Thymus (tissue), 11 donors: ENCODE measurements at regions not wholly inside any gene's neighbourhood (a gene's known extent, or its start where the extent isn't known, plus 50 kb on each side); places are given as distances from the start of the nearest gene placed in this dataset.

Experiments
- DNase-seq, 9 donors: peaks; one replicate each; pipeline ENCODE4 v3.0.0-alpha.2; 2013; ENCODE audit warnings: low spot score in 9 of 9, low read depth in 6 of 9, missing footprints in 1 of 9
- H3K27ac ChIP-seq, 2 donors: one replicate each; pipeline ENCODE4 v1.5.1; 2013; ENCODE audit warnings: control low read depth in 1 of 2, low read depth in 1 of 2, low read length in 1 of 2, mild to moderate bottlenecking in 1 of 2, moderate library complexity in 1 of 2
- H3K27me3 ChIP-seq, 2 donors: one replicate each; pipeline ENCODE4 v1.5.1; 2013; ENCODE audit warnings: low read length in 1 of 2; ENCODE audit not compliant: control insufficient read depth in 2 of 2, insufficient read depth in 1 of 2
- H3K36me3 ChIP-seq, 2 donors: one replicate each; pipeline ENCODE4 v1.5.1; 2013; ENCODE audit warnings: low read length in 1 of 2, mild to moderate bottlenecking in 1 of 2, moderate library complexity in 1 of 2; ENCODE audit not compliant: control insufficient read depth in 2 of 2, insufficient read depth in 2 of 2
- H3K4me1 ChIP-seq, 2 donors: one replicate each; pipeline ENCODE4 v1.5.1; 2013; ENCODE audit warnings: low read length in 2 of 2; ENCODE audit not compliant: control insufficient read depth in 2 of 2, insufficient read depth in 2 of 2
- H3K4me3 ChIP-seq, 2 donors: one replicate each; pipeline ENCODE4 v1.5.1; 2013; ENCODE audit warnings: low read length in 2 of 2, control low read depth in 1 of 2, mild to moderate bottlenecking in 1 of 2
- H3K9me3 ChIP-seq, 2 donors: one replicate each; pipeline ENCODE4 v1.5.1; 2013; ENCODE audit warnings: low read length in 1 of 2, mild to moderate bottlenecking in 1 of 2; ENCODE audit not compliant: control insufficient read depth in 2 of 2, insufficient read depth in 1 of 2
- WGBS: extraction: QIAGEN DNeasy Blood & Tissue Kit; methylation state at CpG from one replicate; pipeline ENCODE4 v1.1.7; 2013; 5-methylcytosine and 5-hydroxymethylcytosine counted together
- donor health status: healthy.

DNA sequence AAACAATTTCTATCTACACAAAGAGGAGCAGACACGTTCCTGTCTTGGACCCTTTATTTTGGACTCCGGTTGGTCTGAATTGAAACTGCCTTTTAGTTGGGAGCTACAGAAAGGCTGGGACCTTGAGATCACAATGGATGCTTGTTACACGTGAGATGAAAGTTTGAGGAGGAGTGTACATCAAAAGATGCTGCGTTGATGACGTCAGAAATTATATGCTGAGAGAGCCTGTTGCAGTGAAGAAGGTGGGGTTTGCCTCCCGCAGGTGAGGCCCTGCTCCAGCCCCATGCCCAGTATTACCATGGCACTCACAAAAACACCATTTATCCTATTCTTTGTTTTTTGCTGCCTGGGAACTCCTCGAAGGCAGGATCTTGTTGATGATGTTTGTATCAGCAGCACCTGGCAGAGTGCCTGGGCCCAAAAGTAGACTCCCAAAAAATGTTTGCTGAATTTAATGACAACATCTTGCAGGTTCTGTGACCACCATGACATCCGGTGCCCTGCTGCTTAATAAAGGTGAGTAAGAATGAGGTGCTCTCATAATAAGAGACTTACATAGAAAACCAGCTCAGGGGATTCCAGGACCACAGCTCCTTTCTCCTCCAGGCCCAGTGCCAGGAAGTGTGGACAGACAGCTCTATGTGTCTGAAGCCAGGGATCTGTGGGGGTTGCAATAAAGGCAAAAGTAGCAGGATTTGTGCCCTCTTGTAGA, 136.1 kb upstream of the UBE2E1 start:
- Histone ChIP-seq H3K4me1 (peaks cover 0 to 5% of the 10 kb centered on the region in 2 donors), H3K36me3 (no peaks in the 10 kb centered on the region), H3K27me3 (peaks cover 0 to 14% of the 10 kb centered on the region in 2 donors), H3K4me3 (no peak overlapping the region), H3K9me3 (no peaks in the 10 kb centered on the region), H3K27ac (no peak overlapping the region)
- DNase-seq = no peak
- 81% methylated on average over 8 of the region's 8 CpGs for WGBS

DNA sequence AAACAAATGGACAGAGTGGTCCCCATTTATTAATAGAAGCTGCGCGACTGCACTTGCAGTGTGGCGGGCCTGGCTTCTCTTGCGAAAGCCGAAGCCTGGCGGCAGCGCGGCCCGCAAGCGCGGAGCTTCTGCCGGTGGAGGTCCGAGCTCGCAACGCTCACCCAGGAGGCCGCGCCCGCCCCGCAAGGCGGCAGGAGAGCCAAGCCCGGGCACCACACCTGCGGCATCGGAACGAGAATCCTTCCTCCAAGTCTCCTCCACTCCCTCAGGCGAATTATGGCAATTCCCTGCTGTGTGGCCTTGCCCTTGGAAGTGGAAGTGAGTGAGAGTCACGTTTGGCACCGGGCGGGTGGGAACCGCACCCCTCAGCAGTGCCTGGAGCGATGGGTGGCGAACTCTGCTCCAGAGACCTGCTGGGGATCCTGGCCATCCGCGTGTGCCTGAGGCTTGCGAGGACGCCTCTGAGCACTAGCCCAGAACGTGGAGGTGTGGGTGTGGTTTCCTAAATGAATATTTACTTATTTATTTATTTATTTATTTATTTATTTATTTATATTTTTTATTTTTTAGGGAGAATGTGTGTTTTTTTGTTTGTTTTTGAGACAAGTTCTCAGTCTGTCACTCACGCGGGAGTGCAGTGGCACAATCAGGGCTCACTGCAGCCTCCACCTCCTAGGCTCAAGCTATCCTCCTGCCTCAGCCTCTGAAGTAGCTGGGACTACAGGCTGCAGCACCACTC, 133.7 kb upstream of the UBE2E1 start:
- H3K27me3 ChIP-seq = peaks cover 0 to 14% of the 10 kb centered on the region in 2 donors
- peaks cover 0 to 5% of the 10 kb centered on the region in 2 donors for H3K4me1 ChIP-seq
- H3K27ac ChIP-seq = no peak overlapping the region
- H3K36me3 ChIP-seq = no peaks in the 10 kb centered on the region
- H3K9me3 ChIP-seq = no peaks in the 10 kb centered on the region
- 56% methylated on average over 38 of the region's 38 CpGs for WGBS
- H3K4me3 ChIP-seq = peak overlapping the region in 1 of 2 donors; percentile 4
- peak in 1 of 9 donors; percentile 37 for DNase-seq

DNA sequence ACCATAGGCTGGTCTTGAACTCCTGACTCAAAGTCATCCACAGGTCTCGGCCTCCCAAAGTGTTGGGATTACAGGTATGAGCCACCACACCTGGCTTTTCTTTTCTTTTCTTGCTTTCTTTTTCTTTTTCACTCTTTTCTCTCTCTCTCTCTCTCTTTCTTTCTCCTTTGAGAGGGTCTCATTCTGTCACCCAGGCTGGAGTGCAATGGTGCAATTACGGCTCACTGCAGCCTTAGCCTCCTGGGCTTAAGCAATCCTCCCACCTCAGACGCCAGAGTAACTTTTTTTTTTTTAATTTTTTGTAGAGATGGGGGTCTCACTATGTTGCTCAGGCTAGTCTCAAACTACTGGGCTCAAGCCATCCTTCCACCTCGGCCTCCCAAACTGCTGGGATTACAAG, 133.1 kb upstream of the UBE2E1 start:
- H3K4me3 ChIP-seq = no peak overlapping the region
- no peaks in the 10 kb centered on the region for H3K9me3 ChIP-seq
- peaks cover 0 to 5% of the 10 kb centered on the region in 2 donors for H3K4me1 ChIP-seq
- no peak overlapping the region for H3K27ac ChIP-seq
- DNase-seq = no peak
- no peaks in the 10 kb centered on the region for H3K36me3 ChIP-seq
- WGBS = 98% methylated on average over 4 of the region's 4 CpGs
- H3K27me3 ChIP-seq = peaks cover 0 to 14% of the 10 kb centered on the region in 2 donors

DNA sequence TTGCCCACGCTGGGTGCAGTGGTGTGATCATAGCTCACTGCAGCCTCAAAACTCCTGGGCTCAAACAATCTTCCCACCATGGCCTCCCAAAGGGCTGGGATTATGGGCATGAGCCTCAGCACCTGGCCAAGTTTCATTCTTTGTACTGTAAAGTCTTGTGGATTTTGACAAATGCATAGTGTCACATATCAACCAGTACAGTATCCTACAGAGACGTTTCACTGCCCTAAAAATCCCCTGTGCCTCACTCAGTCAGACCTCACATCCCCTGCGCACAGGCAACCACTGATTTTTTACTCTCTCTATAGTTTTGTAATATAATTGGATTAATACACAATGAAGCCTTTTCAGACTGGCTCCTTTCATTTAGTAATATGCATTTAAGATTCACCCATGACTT, 130.7 kb upstream of the UBE2E1 start:
- WGBS = 95% methylated on average over 3 of the region's 3 CpGs
- no peak overlapping the region for H3K4me3 ChIP-seq
- peaks cover 0 to 7% of the 10 kb centered on the region in 2 donors for H3K9me3 ChIP-seq
- DNase-seq = no peak
- H3K27me3 ChIP-seq = peaks cover 0 to 14% of the 10 kb centered on the region in 2 donors
- H3K27ac ChIP-seq = no peak overlapping the region
- no peaks in the 10 kb centered on the region for H3K36me3 ChIP-seq
- peaks cover 0 to 5% of the 10 kb centered on the region in 2 donors for H3K4me1 ChIP-seq

DNA sequence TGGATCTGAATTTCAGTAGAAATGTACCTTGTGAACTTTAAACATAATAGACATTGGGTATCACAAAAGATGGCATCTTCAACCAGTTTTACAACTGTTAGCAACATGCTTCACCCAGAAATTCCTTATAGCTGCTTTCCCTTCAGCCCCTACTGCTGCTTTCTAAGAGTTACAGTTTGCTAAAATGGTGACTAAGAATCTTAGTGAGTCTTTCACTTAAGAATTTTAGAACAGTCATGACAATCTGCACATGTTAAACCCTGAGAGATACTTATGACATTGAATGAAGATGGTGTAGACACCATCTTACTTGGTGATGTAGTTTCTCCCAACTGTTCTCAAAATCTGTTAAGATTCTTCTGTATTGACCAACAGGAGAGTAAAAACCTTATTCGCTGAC, 129.7 kb upstream of the UBE2E1 start:
- no peak overlapping the region for H3K4me3 ChIP-seq
- peaks cover 0 to 13% of the 10 kb centered on the region in 2 donors for H3K27me3 ChIP-seq
- no peaks in the 10 kb centered on the region for H3K36me3 ChIP-seq
- DNase-seq = no peak
- no peak overlapping the region for H3K27ac ChIP-seq
- 100% methylated on average over 1 of the region's 1 CpG for WGBS
- H3K4me1 ChIP-seq = peaks cover 0 to 2% of the 10 kb centered on the region in 2 donors
- H3K9me3 ChIP-seq = peaks cover 0 to 7% of the 10 kb centered on the region in 2 donors

DNA sequence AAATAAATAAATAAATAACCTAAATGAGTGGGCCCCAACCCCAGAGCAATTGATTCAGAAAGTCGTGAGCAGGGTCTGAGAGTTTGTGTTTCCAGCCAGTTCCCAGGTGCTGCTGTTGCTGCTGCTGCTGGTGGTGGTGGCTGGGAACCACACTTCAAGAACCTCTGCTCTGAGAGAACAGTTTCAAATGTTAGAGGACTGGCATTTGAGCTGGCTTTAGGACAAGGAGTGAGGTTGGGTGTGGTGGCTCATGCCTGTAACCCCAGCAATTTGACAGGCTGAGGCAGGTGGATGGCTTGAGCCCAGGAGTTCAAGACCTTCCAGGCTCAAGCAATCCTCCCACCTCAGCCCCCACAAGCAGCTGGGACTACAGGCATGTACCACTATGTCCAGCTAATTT, 123.1 kb upstream of the UBE2E1 start:
- H3K9me3 ChIP-seq = peaks cover 0 to 7% of the 10 kb centered on the region in 2 donors
- no peaks in the 10 kb centered on the region for H3K36me3 ChIP-seq
- peaks cover 0 to 4% of the 10 kb centered on the region in 2 donors for H3K4me1 ChIP-seq
- H3K27ac ChIP-seq = no peak overlapping the region
- no peak overlapping the region for H3K4me3 ChIP-seq
- peak in 1 of 9 donors; percentile 41 for DNase-seq
- no peaks in the 10 kb centered on the region for H3K27me3 ChIP-seq
- 31% methylated on average over 1 of the region's 1 CpG for WGBS

DNA sequence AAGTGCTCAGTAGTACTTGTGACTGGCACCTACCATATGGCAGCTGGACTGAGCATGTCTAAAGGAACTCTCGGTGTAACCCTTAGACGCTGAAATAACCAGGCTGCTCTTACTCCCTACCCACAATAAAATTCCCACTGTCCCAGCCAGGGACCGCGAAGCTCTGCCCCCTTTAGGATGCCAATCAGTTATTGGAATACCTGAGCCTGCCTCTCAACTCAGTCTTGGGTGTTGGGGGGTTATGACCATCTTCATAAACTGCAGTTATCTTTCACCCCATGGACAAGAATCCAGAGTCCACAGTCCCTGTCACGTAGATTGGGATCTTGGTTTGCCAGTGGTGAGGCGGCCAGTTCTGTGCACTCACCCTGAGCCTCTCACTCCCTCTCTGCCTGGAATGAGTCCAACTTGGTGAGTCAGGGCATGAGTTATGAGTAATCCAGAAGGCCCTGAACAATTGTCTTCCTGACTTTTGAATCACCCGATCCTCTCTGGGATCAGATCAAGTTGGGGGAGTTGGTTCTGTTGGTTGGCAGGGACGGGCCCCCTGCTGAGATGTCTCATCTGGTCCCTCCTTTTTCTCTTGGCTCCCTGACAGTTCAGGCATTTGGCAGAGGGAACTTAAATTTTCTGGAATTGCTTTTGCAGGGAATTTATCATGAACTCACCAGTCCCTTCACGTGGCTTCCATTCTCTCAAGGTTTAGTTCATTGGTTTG, 120.1 kb upstream of the UBE2E1 start:
- Histone ChIP-seq H3K27ac (no peak overlapping the region), H3K36me3 (no peaks in the 10 kb centered on the region), H3K27me3 (no peaks in the 10 kb centered on the region), H3K4me3 (no peak overlapping the region), H3K4me1 (peaks cover 0 to 4% of the 10 kb centered on the region in 2 donors), H3K9me3 (no peaks in the 10 kb centered on the region)
- WGBS = 98% methylated on average over 9 of the region's 9 CpGs
- no peak for DNase-seq

DNA sequence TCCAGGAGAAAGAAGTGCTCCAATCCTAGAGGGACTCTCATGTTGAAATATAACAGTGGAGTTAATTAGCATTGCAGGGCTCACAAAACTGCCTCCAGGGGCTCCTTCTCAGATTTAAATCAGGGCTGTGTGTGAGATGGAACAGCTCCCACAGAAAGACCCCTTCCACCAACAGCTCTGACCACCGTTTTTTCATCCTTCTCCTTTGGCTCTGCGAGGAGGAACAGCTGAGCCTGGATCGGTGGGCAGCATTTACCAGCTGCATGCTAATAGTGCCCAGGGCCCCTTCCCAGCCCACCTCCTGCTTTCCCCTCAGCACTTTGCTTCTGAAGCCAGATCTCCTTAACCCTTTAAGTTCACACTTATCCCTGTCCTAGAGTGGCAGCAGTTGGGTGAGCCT, 119.2 kb upstream of the UBE2E1 start:
- no peaks in the 10 kb centered on the region for H3K36me3 ChIP-seq
- WGBS = 91% methylated on average over 3 of the region's 3 CpGs
- H3K9me3 ChIP-seq = no peaks in the 10 kb centered on the region
- no peaks in the 10 kb centered on the region for H3K27me3 ChIP-seq
- H3K4me3 ChIP-seq = no peak overlapping the region
- H3K4me1 ChIP-seq = peaks cover 0 to 11% of the 10 kb centered on the region in 2 donors
- H3K27ac ChIP-seq = no peak overlapping the region
- DNase-seq = no peak
